ENCODE measurements at regions not wholly inside any gene's neighbourhood (a gene's known extent, or its start where the extent isn't known, plus 50 kb on each side); places are given as distances from the start of the nearest gene placed in this dataset.

DNA sequence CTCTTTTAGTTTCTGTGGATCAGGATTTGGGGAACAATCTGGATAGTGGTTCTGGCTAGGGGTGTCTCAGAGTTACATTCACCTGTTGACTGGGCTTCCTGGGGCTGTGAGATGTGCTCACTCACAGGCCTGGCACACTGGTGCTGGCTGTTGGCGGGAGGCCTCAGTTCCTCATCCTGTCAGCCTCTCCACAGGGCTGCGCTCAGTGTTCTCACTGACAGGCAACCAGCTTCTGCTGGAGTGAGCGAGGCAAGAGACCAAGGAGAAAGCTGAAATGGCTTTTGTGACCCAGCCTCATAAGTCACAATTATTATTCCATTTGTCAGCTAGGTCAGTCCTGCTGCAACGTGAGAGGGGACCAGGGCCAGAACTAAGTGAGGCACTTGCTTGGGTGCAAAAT, 180.6 kb upstream of the GLI2 start:
- no peak for DNase-seq

DNA sequence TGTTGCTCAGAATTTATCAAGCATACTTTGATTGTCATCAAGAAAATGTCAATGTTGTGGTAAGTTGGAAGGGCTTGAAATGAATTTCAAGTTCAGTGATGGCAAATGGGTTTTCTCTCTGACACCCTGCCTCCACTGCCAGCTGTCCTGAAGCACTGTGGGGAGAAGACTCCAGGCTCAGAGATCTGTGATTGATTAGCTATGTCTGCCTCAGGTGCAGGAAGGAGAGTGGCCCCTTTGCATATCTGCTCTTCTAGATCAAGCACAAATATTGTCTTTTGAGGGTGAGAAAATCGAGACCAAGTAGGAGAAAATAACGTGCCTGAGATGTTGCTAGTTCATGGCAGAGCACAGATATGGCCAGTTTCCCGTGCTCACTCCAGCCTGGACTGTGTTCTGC, 178.8 kb upstream of the GLI2 start:
- DNase-seq, result no peak

DNA sequence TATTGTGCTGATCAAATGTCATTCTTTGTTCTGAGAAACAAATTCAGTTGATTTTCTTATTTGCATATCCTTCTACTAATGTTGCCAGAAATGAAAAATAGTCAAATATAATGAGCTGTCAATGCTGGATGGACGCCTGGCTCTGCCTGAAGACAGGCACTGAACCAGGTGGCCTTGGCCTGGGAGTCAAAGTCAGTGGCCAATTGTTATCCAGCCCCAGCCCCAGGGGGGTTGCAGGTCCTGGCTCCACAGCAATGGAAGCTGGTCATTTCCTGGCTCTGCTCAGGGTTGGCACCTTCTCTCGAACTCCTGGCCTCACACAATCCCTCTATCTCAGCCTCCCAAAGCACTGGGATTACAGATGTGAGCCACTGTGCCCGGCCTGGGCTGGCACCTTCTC, 176.8 kb upstream of the GLI2 start:
- no peak for DNase-seq

- no peak for DNase-seq
These were observed 176.3 kb upstream of the GLI2 start for GRCh38 chr2:120559401-120559800.

DNA sequence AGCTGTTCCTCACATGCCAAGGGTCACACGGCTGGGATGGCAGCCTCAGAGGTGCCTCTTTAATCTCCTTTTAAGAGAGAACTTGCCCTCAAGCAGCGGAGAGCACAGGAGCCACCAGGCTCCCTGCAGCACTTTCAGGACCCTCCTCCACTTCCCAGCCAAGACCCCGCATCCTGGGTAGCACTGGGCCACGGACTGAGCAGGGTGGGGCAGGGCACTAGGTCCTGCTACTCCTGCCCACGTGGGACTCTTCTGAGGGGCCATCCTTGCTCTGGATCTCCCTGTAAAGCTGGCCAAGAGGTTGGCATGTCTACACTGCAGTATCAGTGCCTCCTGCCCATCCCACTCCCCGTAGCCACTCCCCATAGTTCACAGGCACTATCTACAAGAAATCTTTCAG, 175.3 kb upstream of the GLI2 start:
- DNase-seq, result no peak

DNA sequence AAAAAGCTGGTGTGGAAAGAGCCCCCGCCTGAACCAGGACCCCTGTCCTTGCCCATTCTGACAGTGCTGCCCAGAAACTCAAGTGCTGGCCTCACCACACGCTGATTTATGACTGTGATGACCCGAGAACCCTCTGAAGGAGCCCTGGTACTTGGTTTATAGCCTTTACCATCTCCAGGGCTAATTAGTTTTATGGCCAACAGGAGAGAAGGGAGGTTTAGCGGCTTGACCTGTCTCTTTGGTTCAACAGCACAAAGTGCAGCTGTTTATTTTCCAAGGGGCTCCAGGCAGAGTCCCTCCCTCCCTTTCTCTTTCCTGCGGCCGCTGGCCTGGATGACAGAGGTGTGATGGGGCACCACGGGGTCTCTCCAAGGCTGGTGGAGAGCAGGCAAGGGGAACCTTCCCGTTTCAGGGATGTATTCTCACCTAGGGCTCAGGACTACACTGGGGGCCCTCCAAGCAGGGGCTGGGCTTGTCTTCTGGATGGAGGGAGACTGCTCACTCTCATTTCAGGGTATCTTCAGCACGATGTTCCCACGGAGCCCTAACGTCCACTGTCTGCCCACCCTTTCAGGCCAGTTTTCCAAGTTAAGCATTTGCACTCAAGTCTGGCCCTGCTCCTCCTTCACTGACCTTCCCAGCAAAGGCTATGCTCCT, 174.2 kb upstream of the GLI2 start:
- DNase-seq, result no peak

- DNase-seq, result no peak
These were observed 173.3 kb upstream of the GLI2 start for GRCh38 chr2:120562218-120563005.

- DNase-seq, result no peak
These were observed 172.1 kb upstream of the GLI2 start for GRCh38 chr2:120563616-120564015.

DNA sequence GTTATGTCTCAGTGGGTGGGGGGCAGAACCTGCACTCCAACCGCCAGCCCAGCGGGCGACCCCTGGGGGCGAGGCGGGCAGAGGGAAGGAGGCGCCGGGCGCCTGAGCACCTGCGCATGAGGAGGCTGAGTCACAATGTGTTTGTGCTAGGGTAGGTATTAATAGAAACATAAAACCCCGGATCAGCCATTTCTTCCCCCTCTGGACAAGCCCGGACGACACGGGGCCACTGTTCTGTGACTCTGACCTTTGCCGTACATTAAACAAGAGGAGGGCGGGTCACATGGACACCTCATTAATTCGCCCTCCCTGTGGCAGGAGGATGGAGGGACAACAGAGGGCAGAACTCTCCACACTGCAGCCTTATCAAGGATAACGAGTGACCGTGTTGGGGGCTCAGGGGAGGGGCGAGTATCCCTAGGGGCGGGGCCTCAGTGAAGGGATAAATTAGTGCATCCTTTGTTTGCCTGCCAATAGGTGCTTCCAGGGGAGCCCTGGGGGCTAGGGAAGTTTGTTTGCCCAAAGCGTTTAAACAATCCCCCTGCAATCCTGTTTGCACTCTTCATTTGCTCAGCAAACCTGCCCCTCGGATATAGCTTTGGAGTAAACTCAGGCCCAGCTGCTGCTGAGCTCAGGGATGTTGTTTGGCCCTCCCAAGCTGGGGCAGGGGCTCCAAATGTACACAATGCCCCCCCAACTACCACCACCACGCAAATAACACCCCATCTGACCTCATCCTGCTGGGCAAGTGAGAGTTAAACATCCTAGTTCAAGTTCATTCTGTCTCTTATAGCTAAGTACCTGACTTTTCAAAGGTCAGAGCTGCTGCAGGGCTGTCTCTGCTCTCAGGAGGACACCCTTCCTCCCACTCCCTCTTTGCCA, 171.2 kb upstream of the GLI2 start:
- no peak for DNase-seq

- no peak for DNase-seq
These were observed 170.6 kb upstream of the GLI2 start for GRCh38 chr2:120565095-120565460.

DNA sequence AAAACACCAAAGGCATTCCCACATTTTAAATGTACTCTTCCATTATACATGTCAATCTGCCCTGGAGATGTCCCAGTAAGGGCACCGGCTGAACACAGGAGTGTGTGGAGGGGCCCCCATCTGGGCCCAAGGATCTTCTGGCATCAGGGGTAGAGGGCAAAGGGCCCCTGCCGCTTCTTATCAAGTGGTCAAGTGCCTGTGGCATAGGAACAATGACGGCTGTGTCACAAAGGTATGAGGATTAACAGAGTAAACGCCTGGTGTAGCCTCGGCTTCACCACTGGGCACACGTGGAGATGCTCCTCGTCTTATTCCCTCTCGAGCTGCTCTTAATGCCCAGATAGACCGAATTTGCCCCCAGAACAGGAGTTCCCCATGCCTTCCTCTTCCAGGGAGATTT, 169.7 kb upstream of the GLI2 start:
- DNase-seq, result no peak

DNA sequence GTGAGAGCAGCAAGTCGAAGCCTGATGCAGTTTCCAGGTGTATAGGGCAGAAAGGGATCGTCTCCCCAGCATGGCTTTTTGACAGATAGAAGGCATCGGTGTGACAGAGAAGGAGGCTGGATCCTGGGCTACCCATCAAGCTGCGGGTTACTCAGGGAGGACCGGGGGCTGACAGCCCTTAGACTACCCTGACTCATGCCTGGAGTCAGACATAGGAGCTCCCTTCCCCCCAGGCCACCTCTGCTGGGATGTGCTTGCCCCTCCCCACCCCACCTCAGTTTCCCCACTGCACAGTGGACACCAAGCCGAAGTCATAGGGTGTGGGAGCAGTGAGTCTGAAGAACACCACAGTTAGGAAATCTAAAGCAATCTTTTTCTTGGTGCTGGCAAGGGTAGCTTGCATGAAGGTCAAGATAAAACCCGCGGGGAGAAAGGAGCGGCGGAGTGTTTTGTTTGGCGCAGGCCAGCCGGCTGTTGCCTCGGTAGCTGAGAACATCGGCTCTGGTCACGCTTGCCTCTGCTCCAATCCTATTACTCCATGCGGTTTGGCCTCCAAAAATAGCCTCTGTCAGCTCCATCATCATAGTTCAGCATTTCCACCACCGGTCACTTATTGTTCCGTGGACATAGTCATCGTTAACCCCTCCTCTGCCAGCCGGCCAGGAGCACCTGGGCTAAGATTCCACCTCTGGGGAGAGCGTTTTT, 169.2 kb upstream of the GLI2 start:
- no peak for DNase-seq

DNA sequence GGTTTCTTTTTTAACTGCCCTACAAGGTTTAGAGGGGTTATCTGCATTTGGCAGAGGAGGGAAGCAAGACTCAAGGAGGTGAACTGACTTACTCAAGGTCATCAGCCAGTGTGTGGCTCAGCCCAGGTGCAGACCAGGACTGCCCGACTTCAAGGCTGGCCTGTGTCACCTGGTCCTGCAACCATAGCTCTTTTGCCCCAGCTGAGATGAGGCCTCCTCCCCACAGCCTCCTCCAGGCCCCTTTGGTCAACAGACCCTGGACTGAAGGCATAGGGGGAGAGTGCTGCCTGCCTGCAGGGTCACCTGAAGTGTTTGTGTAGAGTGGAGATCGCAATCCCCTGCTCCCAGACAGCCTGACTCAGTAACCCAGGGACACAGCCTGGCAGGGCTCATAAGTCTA, 168.5 kb upstream of the GLI2 start:
- no peak for DNase-seq

GRCh38 chr2:120568089-120568974, 167.3 kb upstream of the GLI2 start:
- no peak for DNase-seq

DNA sequence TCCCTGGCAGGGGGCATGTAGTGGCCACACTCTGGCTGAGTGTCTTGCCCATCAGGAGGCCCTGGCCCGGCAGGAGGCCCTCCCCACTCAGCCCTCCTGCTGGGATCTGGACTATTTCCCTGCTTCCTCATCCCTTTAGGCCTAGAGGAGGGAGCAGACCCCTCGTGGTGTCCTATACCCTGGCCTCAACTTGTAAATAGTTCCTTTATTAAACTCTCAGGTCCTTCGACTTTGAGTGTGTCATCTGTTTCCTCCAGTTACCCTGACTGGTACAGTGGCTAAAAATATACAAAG, 166.7 kb upstream of the GLI2 start:
- no peak for DNase-seq

DNA sequence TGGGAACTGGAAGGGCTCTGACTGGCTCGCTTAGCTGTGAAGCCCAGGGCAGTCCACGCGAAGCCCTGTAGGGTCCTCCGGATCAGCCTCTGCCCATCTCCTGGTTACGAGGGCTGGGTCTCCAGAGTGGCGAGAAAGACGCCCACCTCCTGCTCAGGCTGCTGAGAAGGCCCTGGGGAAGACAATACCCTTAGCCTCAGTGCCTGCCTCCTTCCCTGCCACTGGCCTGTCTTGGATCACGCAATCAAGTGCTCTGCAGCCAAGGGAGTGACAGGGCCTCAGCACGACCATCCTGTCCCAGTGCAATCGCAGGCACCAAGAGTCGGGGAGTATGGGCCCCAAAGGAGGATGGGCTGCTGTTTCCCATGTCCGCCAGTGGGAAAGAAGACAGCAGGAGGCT, 165.7 kb upstream of the GLI2 start:
- no peak for DNase-seq

- no peak for DNase-seq
These were observed 165.1 kb upstream of the GLI2 start for GRCh38 chr2:120570546-120570945.

GRCh38 chr2:120571015-120571728, 164.5 kb upstream of the GLI2 start:
- no peak for DNase-seq

- DNase-seq, result no peak
These were observed 163.4 kb upstream of the GLI2 start for GRCh38 chr2:120572226-120572625.

DNA sequence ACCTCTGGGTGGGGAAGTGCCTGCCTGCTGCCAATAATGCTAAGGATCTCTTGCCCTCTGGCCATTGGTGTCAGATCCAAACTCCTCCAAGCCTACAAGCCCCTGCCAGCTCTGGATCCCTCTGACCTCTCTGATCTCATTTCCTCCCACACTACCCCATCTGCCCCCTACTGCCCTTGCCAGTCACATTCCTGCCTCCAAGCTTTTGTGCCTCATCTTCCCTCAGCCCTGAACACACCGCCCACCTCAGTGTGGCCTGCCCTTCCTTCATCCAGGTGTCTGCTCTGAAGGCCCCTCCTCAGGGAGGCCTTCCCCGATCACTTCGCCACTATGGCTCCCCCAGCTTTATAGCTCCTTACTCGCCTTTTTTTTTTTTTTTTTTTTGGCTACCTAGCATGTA, 161.0 kb upstream of the GLI2 start:
- DNase-seq, result no peak

- no peak for DNase-seq
These were observed 159.7 kb upstream of the GLI2 start for GRCh38 chr2:120575966-120576365.

Measured in activated CD4-positive, alpha-beta T cell treated with anti-CD3 and anti-CD28 coated beads for 4 hours (primary cell).